HG02798 (cell line): ENCODE measurements at regions not wholly inside any gene's neighbourhood (a gene's known extent, or its start where the extent isn't known, plus 50 kb on each side); places are given as distances from the start of the nearest gene placed in this dataset.

Experiments used
- ATAC-seq: cut with Tn5 transposase; IDR thresholded peaks from one replicate; pipeline ENCODE4 v1.9.1; 2021; ENCODE audit warnings: mild to moderate bottlenecking; ENCODE audit not compliant: unreplicated experiment, poor library complexity

GRCh38 chr2:147567136-147567535, 277.7 kb upstream of the ACVR2A start:
- no peak for ATAC-seq

- no peak for ATAC-seq
Observed at GRCh38 chr2:147560810-147561535, 283.9 kb upstream of the ACVR2A start.

- ATAC-seq: no peak
Observed at GRCh38 chr2:147559070-147559725, 285.6 kb upstream of the ACVR2A start.

- ATAC-seq: no peak
Observed at GRCh38 chr2:147558620-147559019, 286.2 kb upstream of the ACVR2A start.

- no peak for ATAC-seq
Observed at GRCh38 chr2:147554521-147555107, 290.2 kb upstream of the ACVR2A start.

- ATAC-seq: no peak
Observed at GRCh38 chr2:147553775-147554271, 291.0 kb upstream of the ACVR2A start.

GRCh38 chr2:147550995-147551731, 293.7 kb upstream of the ACVR2A start:
- ATAC-seq: no peak

- ATAC-seq: no peak
Observed at GRCh38 chr2:147549054-147549453, 295.8 kb upstream of the ACVR2A start.

GRCh38 chr2:147548451-147548850, 296.4 kb upstream of the ACVR2A start:
- no peak for ATAC-seq

GRCh38 chr2:147547440-147547839, 297.4 kb upstream of the ACVR2A start:
- ATAC-seq: no peak

- no peak for ATAC-seq
Observed at GRCh38 chr2:147546109-147546508, 298.7 kb upstream of the ACVR2A start.

- ATAC-seq: no peak
Observed at GRCh38 chr2:147543056-147543455, 301.8 kb upstream of the ACVR2A start.

- no peak for ATAC-seq
Observed at GRCh38 chr2:147542351-147542750, 302.5 kb upstream of the ACVR2A start.

GRCh38 chr2:147541314-147541713, 303.5 kb upstream of the ACVR2A start:
- ATAC-seq: no peak

- ATAC-seq: no peak
Observed at GRCh38 chr2:147538821-147539220, 306.0 kb upstream of the ACVR2A start.

GRCh38 chr2:147538088-147538487, 306.7 kb upstream of the ACVR2A start:
- no peak for ATAC-seq

- ATAC-seq: no peak
Observed at GRCh38 chr2:147531269-147531668, 313.6 kb upstream of the ACVR2A start.

- ATAC-seq: no peak
Observed at GRCh38 chr2:147530033-147530432, 314.8 kb upstream of the ACVR2A start.

- ATAC-seq: no peak
Observed at GRCh38 chr2:147525819-147526489, 318.9 kb upstream of the ACVR2A start.

- ATAC-seq: no peak
Observed at GRCh38 chr2:147524912-147525311, 319.9 kb upstream of the ACVR2A start.
